VCaP (cell line): ENCODE measurements at regions not wholly inside any gene's neighbourhood (a gene's known extent, or its start where the extent isn't known, plus 50 kb on each side); places are given as distances from the start of the nearest gene placed in this dataset.

Experiments used
- H3K27ac ChIP-seq: fragments of 450-650 bp; 2 replicates; pipeline ENCODE4 v1.5.1; 2017
- TF ChIP-seq, protein P1 (sequence below): fragments of 450-650 bp; conservative IDR thresholded peaks from 2 replicates; pipeline ENCODE4 v1.5.1; 2017; ENCODE audit warnings: mild to moderate bottlenecking, moderate library complexity

DNA sequence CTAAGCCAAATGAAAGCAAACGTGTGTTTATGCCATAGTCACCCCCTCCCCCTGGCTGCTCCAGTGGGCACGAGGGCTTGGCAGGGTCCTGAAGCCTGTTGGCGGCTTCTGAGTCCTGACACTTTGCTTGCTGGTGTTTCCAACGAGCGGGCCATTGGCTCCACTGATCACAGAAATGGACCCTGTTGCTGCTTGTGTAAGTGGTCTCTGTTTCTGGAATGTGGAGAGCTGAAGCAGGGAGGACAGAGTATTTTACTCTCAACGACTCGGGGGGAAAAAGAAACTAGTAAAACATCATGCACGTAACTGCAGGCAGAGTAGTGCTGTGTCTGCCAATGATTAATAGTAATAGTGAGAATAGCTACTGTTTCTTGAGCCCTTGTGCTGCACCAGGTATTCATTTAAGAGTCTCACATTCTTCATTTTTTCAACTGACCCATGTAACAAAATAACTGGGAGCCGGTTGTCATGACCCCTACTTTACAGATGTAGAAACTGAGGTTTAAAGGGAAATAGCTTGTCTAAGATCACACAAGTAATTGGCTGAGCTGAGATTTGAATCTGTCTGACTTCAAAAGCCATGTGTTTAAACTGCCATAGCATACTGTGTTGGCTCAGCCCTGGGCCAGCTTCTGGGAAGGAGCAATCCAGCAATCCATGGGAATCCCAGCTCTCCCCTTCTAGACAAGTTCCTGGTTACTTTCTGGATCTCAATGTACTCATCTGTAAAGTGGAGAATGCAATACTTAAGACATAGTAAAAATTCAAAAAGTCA, 526.7 kb downstream of the INSC start:
- TF ChIP-seq, protein P1, sequence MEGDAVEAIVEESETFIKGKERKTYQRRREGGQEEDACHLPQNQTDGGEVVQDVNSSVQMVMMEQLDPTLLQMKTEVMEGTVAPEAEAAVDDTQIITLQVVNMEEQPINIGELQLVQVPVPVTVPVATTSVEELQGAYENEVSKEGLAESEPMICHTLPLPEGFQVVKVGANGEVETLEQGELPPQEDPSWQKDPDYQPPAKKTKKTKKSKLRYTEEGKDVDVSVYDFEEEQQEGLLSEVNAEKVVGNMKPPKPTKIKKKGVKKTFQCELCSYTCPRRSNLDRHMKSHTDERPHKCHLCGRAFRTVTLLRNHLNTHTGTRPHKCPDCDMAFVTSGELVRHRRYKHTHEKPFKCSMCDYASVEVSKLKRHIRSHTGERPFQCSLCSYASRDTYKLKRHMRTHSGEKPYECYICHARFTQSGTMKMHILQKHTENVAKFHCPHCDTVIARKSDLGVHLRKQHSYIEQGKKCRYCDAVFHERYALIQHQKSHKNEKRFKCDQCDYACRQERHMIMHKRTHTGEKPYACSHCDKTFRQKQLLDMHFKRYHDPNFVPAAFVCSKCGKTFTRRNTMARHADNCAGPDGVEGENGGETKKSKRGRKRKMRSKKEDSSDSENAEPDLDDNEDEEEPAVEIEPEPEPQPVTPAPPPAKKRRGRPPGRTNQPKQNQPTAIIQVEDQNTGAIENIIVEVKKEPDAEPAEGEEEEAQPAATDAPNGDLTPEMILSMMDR: no peak

DNA sequence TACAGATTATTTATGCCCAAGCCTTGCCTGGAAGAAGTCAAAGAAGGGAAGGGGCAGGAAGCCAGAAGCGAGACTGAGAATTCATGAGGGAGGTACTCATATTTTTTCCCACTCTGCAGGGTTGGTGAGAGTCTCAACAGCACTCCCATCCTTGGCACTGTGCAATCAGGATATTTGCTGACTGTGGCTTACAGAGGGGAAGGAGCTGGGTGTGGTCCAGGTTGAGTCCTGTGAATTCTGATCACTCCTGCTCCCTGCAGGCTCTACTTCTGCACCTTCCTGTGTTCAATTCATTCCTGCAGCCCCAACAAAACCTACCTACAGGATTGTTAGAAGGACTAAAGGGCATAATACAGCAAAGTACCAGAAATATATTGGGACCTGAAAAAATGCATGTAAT, 530.5 kb downstream of the INSC start:
- TF ChIP-seq, protein P1: no peak

More for the DNA sequence above, 526.7 kb downstream of the INSC start:
- H3K27ac ChIP-seq: no peak overlapping the region

DNA sequence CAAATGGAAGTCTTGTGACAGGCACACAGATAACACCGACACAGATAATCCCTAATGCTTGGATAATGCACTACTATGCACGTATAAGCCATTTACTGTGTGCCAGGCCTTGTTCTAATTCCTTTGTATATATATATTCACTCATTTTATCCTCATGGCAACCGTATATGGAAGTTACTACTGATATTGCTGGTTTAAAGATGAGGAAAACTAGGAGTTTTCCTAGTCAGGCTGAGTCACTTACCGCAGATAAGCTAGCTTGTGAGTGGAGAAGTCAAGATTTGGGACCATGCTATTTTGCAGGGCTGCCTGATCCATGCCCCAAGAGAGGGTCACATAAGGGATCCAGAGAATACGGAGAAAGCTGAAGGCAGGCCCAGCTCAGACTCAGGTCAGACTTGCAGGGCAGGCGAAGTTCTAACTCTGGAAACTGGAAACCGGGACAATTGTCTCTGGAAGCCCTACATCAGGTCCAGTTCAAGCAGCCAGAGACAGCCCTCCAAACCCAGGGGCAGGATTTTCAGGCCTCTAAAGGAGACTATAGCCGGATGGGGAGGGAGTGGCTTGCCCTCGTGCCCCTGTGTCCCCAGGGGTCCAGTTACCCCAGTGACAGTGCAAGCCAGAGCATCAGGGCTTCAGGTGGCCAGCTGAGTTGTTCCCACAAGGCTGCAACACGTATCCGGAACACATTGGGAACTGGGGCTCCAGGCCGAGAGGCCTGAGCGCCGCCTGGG, 534.8 kb downstream of the INSC start:
- H3K27ac ChIP-seq: peak overlapping the region; percentile 80
- TF ChIP-seq, protein P1: no peak

More for the DNA sequence above, 530.5 kb downstream of the INSC start:
- no peak overlapping the region for H3K27ac ChIP-seq

DNA sequence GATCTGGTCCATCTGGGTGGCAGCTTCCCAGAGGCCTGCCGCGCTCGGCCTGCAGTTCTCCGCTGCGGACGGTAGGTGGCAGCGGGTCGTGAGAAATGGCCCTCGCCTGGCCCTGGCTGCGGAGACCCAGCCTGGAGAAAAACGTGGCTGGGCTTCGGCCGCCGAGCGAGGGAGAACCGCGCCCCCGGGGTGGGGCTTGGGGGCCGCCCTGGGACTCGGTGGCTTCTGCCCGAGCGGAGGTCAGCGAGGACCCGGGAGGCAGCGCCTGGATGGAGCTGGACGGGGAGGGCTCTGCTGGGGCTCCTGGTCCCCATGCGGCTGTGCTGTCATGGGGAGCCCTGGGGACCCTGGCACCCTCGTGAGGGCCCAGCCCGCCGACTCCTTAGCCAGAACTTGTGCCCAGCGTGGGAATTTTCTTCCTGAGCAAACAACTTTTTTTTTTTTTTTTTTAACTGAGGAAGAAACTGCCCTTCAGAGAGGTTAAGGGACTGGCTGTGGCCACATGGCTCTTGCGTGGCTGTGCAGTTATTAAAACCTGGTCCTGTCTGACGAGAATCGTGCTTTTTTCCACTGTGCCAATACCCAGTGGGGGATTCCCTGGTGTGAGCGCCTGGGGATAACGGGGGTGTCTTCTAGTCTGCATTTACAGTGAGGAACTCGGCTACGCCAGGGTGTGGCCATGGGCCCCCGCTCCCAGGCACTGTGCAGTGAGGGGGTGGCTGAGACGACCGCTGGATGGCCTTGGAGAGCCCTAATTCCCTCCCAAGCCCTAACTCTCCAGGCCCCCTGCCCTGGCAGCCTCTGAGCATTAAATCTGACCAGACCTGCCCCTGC, 535.6 kb downstream of the INSC start:
- TF ChIP-seq, protein P1: peak; percentile 93
- H3K27ac ChIP-seq: peak overlapping the region; percentile 80

DNA sequence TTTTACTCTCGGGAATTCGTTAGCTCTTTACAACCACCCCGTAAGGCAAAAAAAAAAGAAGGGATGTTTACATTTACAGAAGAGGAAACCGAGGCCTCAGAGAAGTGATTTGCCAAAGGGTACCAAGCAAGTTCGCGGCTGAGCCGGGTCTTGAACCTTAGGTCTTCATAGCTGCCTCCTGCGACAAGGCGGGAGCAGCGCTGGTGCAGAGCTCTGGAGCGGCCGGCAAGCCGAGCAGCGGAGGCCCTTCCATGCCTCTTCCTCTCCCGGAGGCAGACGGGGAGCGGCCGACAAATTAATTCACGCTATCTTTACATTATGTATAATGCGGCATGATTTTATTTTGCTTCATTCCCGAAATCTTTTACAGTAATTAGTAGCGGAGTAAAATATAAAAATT, 536.3 kb downstream of the INSC start:
- TF ChIP-seq, protein P1: no peak
- H3K27ac ChIP-seq: peak overlapping the region; percentile 80; the same call in 1 of the 2 replicates

DNA sequence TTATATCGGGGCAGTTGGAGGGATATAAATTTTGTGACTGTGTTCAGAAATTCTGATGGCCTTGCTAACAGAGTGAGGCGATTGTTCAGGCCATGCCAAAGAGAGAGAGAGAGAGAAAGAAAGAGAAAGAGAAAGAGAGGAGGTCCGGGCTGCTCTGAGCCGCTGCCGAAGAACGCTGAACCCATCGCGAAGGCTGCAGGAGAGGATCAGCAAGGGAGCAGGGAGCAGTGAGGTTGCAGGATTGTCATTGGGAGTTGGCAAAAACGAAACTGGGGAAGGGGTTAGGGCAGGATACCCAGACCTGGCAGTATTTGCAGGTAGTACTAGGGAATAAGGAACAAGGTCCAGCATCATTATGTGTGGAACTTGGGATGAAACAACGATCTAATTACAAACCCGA, 537.1 kb downstream of the INSC start:
- no peak overlapping the region for H3K27ac ChIP-seq
- TF ChIP-seq, protein P1: no peak
